Right forelimb (tissue), 1 donor: ENCODE measurements at regions not wholly inside any gene's neighbourhood (a gene's known extent, or its start where the extent isn't known, plus 50 kb on each side); places are given as distances from the start of the nearest gene placed in this dataset.
"Not testable (repeated sequence)": the region's sequence is repeated elsewhere in the genome, so short reads cannot be mapped to it uniquely, and the experiment has no call there.

Experiments
- DNase-seq: peaks from one replicate; pipeline ENCODE4 v3.0.0-alpha.2; 2018

GRCh38 chrX:465418-466215, 78.9 kb upstream of the PPP2R3B start:
- DNase-seq = no peak

- DNase-seq = not testable (repeated sequence)
These were observed 80.1 kb upstream of the PPP2R3B start for GRCh38 chrX:466836-467235.

GRCh38 chrX:467686-468085, 81.0 kb upstream of the PPP2R3B start:
- not testable (repeated sequence) for DNase-seq

- no peak for DNase-seq
These were observed 82.3 kb upstream of the PPP2R3B start for GRCh38 chrX:468979-469378.

- peak; percentile 4 for DNase-seq
These were observed 84.0 kb upstream of the PPP2R3B start for GRCh38 chrX:470686-471085.

GRCh38 chrX:471281-471680, 84.6 kb upstream of the PPP2R3B start:
- DNase-seq = no peak

GRCh38 chrX:472275-472674, 85.6 kb upstream of the PPP2R3B start:
- not testable (repeated sequence) for DNase-seq

- peak; percentile 35 for DNase-seq
These were observed 89.4 kb upstream of the PPP2R3B start for GRCh38 chrX:475926-476723.

GRCh38 chrX:476724-477075, 90.0 kb upstream of the PPP2R3B start:
- DNase-seq = peak; percentile 28

- DNase-seq = peak; percentile 10
These were observed 90.8 kb upstream of the PPP2R3B start for GRCh38 chrX:477441-478012.

- DNase-seq = peak; percentile 27
These were observed 92.7 kb upstream of the PPP2R3B start for GRCh38 chrX:479273-479981.

- DNase-seq = no peak
These were observed 94.2 kb upstream of the PPP2R3B start for GRCh38 chrX:480861-481417.

- no peak for DNase-seq
These were observed 95.5 kb upstream of the PPP2R3B start for GRCh38 chrX:482192-482701.

- DNase-seq = no peak
These were observed 96.0 kb upstream of the PPP2R3B start for GRCh38 chrX:482702-483203.

GRCh38 chrX:485368-485767, 98.7 kb upstream of the PPP2R3B start:
- DNase-seq = no peak

GRCh38 chrX:486325-486724, 99.6 kb upstream of the PPP2R3B start:
- no peak for DNase-seq

- no peak for DNase-seq
These were observed 101.1 kb upstream of the PPP2R3B start for GRCh38 chrX:487836-488235.

GRCh38 chrX:489820-490219, 103.1 kb upstream of the PPP2R3B start:
- no peak for DNase-seq

- no peak for DNase-seq
These were observed 110.7 kb upstream of the PPP2R3B start for GRCh38 chrX:497186-498014.

- DNase-seq = not testable (repeated sequence)
These were observed 112.2 kb upstream of the PPP2R3B start for GRCh38 chrX:498901-499300.

- DNase-seq = no peak
These were observed 113.2 kb upstream of the PPP2R3B start for GRCh38 chrX:499870-500364.
